ENCODE measurements at regions not wholly inside any gene's neighbourhood (a gene's known extent, or its start where the extent isn't known, plus 50 kb on each side); places are given as distances from the start of the nearest gene placed in this dataset.

DNA sequence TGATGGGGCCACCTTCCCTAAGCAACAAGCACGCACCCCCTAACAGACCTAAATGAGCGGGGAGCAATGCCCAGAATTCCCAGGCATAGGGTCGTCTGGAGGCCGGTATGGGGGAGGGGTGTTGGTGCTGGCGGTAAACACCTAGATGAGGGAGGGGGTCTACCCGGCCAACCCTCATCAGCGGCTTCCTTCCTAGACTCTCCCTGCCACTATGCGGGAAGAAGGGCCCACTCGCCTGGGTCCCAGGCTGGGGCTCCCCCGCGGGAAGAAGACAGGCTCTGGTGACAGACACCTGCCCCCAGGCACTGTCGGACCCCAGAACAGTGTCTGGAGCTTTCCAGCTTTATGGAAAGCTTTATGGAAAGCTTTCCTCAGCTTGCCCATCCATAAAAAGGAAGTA, 519.0 kb upstream of the SEMA6A start:
- 94 to 95% methylated on average over 12 of the region's 12 CpGs for WGBS, 2 donors
- no peak overlapping the region for H3K27ac ChIP-seq (ENCODE audit: low read depth in 2 of 2, low read length in 1 of 2)
- no peaks in the 10 kb centered on the region for H3K27me3 ChIP-seq (ENCODE audit: control insufficient read depth in 1 of 2, insufficient read depth in 2 of 2, low read length in 2 of 2)
- no peaks in the 10 kb centered on the region for H3K36me3 ChIP-seq (ENCODE audit: control insufficient read depth in 2 of 2, insufficient read depth in 2 of 2, low read length in 1 of 2)
- H3K9me3 ChIP-seq (ENCODE audit: control insufficient read depth in 2 of 2, insufficient read depth in 1 of 2, low read depth in 1 of 2, low read length in 1 of 2), result no peaks in the 10 kb centered on the region
- H3K4me1 ChIP-seq (ENCODE audit: control insufficient read depth in 2 of 2, insufficient read depth in 2 of 2, low read length in 1 of 2), result no peaks in the 10 kb centered on the region
- H3K4me3 ChIP-seq (ENCODE audit: low read depth in 1 of 2, low read length in 2 of 2), result no peak overlapping the region

DNA sequence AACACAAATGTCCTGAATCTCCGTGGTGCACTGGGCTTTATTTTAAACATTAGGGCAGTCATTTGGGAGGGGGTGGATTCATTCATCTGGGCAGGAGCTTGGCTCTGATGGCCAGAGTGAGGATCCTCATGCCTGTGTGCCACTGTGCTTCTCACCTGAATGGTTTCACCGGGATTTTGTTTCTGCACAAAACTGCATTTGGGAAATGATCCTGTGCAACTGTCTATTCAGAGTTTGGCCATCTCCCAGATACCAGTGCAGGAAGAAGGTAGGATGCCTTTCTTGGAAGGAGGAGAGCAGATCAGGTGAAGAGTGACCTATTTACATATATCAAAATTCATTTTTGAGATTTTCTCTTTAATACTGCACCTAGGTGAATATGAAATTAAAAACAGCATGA, 514.4 kb upstream of the SEMA6A start:
- Histone ChIP-seq H3K27ac (ENCODE audit: low read depth in 2 of 2, low read length in 1 of 2) (no peak overlapping the region), H3K36me3 (ENCODE audit: control insufficient read depth in 2 of 2, insufficient read depth in 2 of 2, low read length in 1 of 2) (no peaks in the 10 kb centered on the region), H3K4me1 (ENCODE audit: control insufficient read depth in 2 of 2, insufficient read depth in 2 of 2, low read length in 1 of 2) (no peaks in the 10 kb centered on the region), H3K4me3 (ENCODE audit: low read depth in 1 of 2, low read length in 2 of 2) (no peak overlapping the region), H3K9me3 (ENCODE audit: control insufficient read depth in 2 of 2, insufficient read depth in 1 of 2, low read depth in 1 of 2, low read length in 1 of 2) (no peaks in the 10 kb centered on the region), H3K27me3 (ENCODE audit: control insufficient read depth in 1 of 2, insufficient read depth in 2 of 2, low read length in 2 of 2) (no peaks in the 10 kb centered on the region)
- 83 to 86% methylated on average over 2 of the region's 2 CpGs for WGBS, 2 donors

DNA sequence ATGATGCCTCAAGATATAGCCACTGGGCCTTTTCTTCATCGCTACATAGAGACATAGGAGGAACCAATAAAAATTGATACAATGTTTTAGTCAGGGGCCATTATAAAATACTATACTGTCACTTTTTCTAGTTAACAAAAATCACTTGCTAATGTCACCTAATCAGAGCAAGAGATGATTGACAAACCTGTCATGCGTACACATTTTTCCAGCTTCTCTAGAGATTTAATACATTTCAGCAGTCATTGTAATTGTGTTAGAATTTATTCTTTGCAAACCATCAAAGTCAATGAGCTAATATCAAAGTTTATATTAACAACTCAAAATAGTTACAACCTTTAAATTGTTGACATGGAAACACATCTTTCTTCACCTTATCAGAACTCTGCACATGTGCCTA, 513.6 kb upstream of the SEMA6A start:
- Histone ChIP-seq H3K9me3 (ENCODE audit: control insufficient read depth in 2 of 2, insufficient read depth in 1 of 2, low read depth in 1 of 2, low read length in 1 of 2) (no peaks in the 10 kb centered on the region), H3K4me3 (ENCODE audit: low read depth in 1 of 2, low read length in 2 of 2) (no peak overlapping the region), H3K27ac (ENCODE audit: low read depth in 2 of 2, low read length in 1 of 2) (no peak overlapping the region), H3K4me1 (ENCODE audit: control insufficient read depth in 2 of 2, insufficient read depth in 2 of 2, low read length in 1 of 2) (no peaks in the 10 kb centered on the region), H3K27me3 (ENCODE audit: control insufficient read depth in 1 of 2, insufficient read depth in 2 of 2, low read length in 2 of 2) (no peaks in the 10 kb centered on the region), H3K36me3 (ENCODE audit: control insufficient read depth in 2 of 2, insufficient read depth in 2 of 2, low read length in 1 of 2) (no peaks in the 10 kb centered on the region)
- WGBS, 2 donors, result 91 to 95% methylated on average over 2 of the region's 2 CpGs

- H3K27ac ChIP-seq (ENCODE audit: low read depth in 2 of 2, low read length in 1 of 2), result no peak overlapping the region
- no peaks in the 10 kb centered on the region for H3K9me3 ChIP-seq (ENCODE audit: control insufficient read depth in 2 of 2, insufficient read depth in 1 of 2, low read depth in 1 of 2, low read length in 1 of 2)
- H3K36me3 ChIP-seq (ENCODE audit: control insufficient read depth in 2 of 2, insufficient read depth in 2 of 2, low read length in 1 of 2), result no peaks in the 10 kb centered on the region
- no peaks in the 10 kb centered on the region for H3K27me3 ChIP-seq (ENCODE audit: control insufficient read depth in 1 of 2, insufficient read depth in 2 of 2, low read length in 2 of 2)
- no peak overlapping the region for H3K4me3 ChIP-seq (ENCODE audit: low read depth in 1 of 2, low read length in 2 of 2)
- no peaks in the 10 kb centered on the region for H3K4me1 ChIP-seq (ENCODE audit: control insufficient read depth in 2 of 2, insufficient read depth in 2 of 2, low read length in 1 of 2)
Measured at GRCh38 chr5:117084067-117084466, 509.4 kb upstream of the SEMA6A start.

DNA sequence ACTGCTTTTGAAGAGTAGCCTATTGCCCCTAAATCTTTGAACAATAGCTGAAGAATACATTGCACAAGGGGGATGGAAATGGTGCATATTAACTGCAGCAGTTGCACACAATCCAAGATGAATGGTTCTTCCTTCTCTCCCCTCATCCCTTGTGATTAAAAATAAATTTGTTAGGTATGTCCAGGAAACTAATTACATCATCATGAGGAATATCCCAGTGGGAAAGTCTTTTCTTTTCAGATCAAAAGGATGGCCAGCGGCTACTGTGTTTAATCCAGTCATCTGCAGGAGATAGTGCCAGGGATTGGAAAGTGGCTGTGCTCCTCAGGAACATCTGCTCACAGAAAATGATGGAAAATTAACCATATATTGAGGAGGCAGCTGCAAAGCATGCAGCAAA, 508.4 kb upstream of the SEMA6A start:
- H3K4me1 ChIP-seq (ENCODE audit: control insufficient read depth in 2 of 2, insufficient read depth in 2 of 2, low read length in 1 of 2), result no peaks in the 10 kb centered on the region
- H3K36me3 ChIP-seq (ENCODE audit: control insufficient read depth in 2 of 2, insufficient read depth in 2 of 2, low read length in 1 of 2), result no peaks in the 10 kb centered on the region
- 72 to 84% methylated on average over 1 of the region's 1 CpG for WGBS, 2 donors
- no peaks in the 10 kb centered on the region for H3K27me3 ChIP-seq (ENCODE audit: control insufficient read depth in 1 of 2, insufficient read depth in 2 of 2, low read length in 2 of 2)
- H3K9me3 ChIP-seq (ENCODE audit: control insufficient read depth in 2 of 2, insufficient read depth in 1 of 2, low read depth in 1 of 2, low read length in 1 of 2), result no peaks in the 10 kb centered on the region
- H3K4me3 ChIP-seq (ENCODE audit: low read depth in 1 of 2, low read length in 2 of 2), result no peak overlapping the region
- no peak overlapping the region for H3K27ac ChIP-seq (ENCODE audit: low read depth in 2 of 2, low read length in 1 of 2)

DNA sequence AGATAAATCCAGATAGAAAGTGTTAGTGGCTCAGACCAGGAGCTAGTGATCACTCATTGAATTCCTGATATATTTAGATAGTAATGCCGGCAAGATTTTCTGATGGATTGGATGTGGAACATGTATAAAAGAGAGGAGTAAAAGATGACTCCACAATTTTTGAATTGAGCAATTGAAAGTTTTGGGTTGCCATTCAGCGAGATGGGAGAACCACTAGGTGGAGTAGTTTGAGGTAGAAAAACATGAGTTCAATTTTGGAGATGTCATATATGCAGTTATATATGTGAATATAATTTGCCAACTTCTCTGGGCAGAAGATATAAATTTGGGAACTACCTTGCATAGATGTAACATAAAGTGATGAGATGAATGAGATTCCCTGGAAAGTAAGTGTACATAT, 502.5 kb upstream of the SEMA6A start:
- Histone ChIP-seq H3K27me3 (ENCODE audit: control insufficient read depth in 1 of 2, insufficient read depth in 2 of 2, low read length in 2 of 2) (no peaks in the 10 kb centered on the region), H3K4me3 (ENCODE audit: low read depth in 1 of 2, low read length in 2 of 2) (no peak overlapping the region), H3K27ac (ENCODE audit: low read depth in 2 of 2, low read length in 1 of 2) (no peak overlapping the region), H3K36me3 (ENCODE audit: control insufficient read depth in 2 of 2, insufficient read depth in 2 of 2, low read length in 1 of 2) (no peaks in the 10 kb centered on the region), H3K4me1 (ENCODE audit: control insufficient read depth in 2 of 2, insufficient read depth in 2 of 2, low read length in 1 of 2) (no peaks in the 10 kb centered on the region), H3K9me3 (ENCODE audit: control insufficient read depth in 2 of 2, insufficient read depth in 1 of 2, low read depth in 1 of 2, low read length in 1 of 2) (peaks cover 0 to 3% of the 10 kb centered on the region in 2 donors)
- 84 to 87% methylated on average over 2 of the region's 2 CpGs for WGBS, 2 donors

GRCh38 chr5:117072439-117072838, 497.8 kb upstream of the SEMA6A start:
- no peaks in the 10 kb centered on the region for H3K4me1 ChIP-seq (ENCODE audit: control insufficient read depth in 2 of 2, insufficient read depth in 2 of 2, low read length in 1 of 2)
- no peak overlapping the region for H3K4me3 ChIP-seq (ENCODE audit: low read depth in 1 of 2, low read length in 2 of 2)
- H3K27ac ChIP-seq (ENCODE audit: low read depth in 2 of 2, low read length in 1 of 2), result no peak overlapping the region
- peaks cover 0 to 4% of the 10 kb centered on the region in 2 donors for H3K9me3 ChIP-seq (ENCODE audit: control insufficient read depth in 2 of 2, insufficient read depth in 1 of 2, low read depth in 1 of 2, low read length in 1 of 2)
- no peaks in the 10 kb centered on the region for H3K36me3 ChIP-seq (ENCODE audit: control insufficient read depth in 2 of 2, insufficient read depth in 2 of 2, low read length in 1 of 2)
- 68 to 71% methylated on average over 2 of the region's 2 CpGs for WGBS, 2 donors
- no peaks in the 10 kb centered on the region for H3K27me3 ChIP-seq (ENCODE audit: control insufficient read depth in 1 of 2, insufficient read depth in 2 of 2, low read length in 2 of 2)

- no peaks in the 10 kb centered on the region for H3K36me3 ChIP-seq (ENCODE audit: control insufficient read depth in 2 of 2, insufficient read depth in 2 of 2, low read length in 1 of 2)
- no peaks in the 10 kb centered on the region for H3K27me3 ChIP-seq (ENCODE audit: control insufficient read depth in 1 of 2, insufficient read depth in 2 of 2, low read length in 2 of 2)
- H3K9me3 ChIP-seq (ENCODE audit: control insufficient read depth in 2 of 2, insufficient read depth in 1 of 2, low read depth in 1 of 2, low read length in 1 of 2), result no peaks in the 10 kb centered on the region
- no peaks in the 10 kb centered on the region for H3K4me1 ChIP-seq (ENCODE audit: control insufficient read depth in 2 of 2, insufficient read depth in 2 of 2, low read length in 1 of 2)
- H3K4me3 ChIP-seq (ENCODE audit: low read depth in 1 of 2, low read length in 2 of 2), result no peak overlapping the region
- no peak overlapping the region for H3K27ac ChIP-seq (ENCODE audit: low read depth in 2 of 2, low read length in 1 of 2)
- WGBS, 2 donors, result 68 to 79% methylated on average over 1 of the region's 1 CpG
Measured at GRCh38 chr5:117065800-117066199, 491.2 kb upstream of the SEMA6A start.

DNA sequence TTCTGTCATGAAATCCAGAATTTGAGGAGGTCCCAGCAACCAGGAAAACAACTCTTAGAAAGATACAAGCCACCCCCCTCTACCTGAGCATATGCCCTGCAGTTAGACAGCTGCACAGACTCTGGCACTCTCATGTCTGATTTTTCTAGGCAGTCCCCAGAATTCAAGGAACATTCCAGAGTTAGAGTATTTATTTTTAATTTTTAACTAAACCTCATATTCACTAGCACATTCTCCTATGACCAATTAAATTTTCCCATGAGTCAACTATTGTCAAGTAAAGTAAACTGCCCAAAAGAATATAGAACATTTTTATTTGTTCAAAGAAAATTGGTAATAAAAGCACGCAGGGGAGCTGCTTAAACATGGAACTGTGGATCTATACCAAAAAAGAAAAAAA, 490.5 kb upstream of the SEMA6A start:
- Histone ChIP-seq H3K27ac (ENCODE audit: low read depth in 2 of 2, low read length in 1 of 2) (no peak overlapping the region), H3K9me3 (ENCODE audit: control insufficient read depth in 2 of 2, insufficient read depth in 1 of 2, low read depth in 1 of 2, low read length in 1 of 2) (no peaks in the 10 kb centered on the region), H3K27me3 (ENCODE audit: control insufficient read depth in 1 of 2, insufficient read depth in 2 of 2, low read length in 2 of 2) (no peaks in the 10 kb centered on the region), H3K4me1 (ENCODE audit: control insufficient read depth in 2 of 2, insufficient read depth in 2 of 2, low read length in 1 of 2) (no peaks in the 10 kb centered on the region), H3K36me3 (ENCODE audit: control insufficient read depth in 2 of 2, insufficient read depth in 2 of 2, low read length in 1 of 2) (no peaks in the 10 kb centered on the region), H3K4me3 (ENCODE audit: low read depth in 1 of 2, low read length in 2 of 2) (no peak overlapping the region)
- 65 to 67% methylated on average over 1 of the region's 1 CpG for WGBS, 2 donors

DNA sequence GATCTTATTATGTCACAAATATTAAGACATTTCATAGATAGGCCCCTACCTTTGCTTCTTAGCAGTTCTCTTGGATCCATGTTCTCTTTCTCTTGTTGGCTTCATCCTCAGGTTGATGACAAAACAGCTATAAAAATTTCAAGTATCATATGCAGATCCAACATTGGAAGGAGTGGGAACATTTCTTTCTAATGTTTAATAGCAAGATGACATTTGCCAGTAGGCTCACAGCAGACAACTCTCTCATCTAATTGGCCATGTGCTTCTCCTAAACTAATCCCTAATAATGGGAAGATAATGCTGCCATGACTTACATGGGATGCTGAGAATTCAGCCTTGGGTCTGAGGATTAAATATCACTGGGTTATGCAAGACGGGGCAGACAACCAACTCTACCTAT, 485.5 kb upstream of the SEMA6A start:
- H3K4me3 ChIP-seq (ENCODE audit: low read depth in 1 of 2, low read length in 2 of 2), result no peak overlapping the region
- no peaks in the 10 kb centered on the region for H3K4me1 ChIP-seq (ENCODE audit: control insufficient read depth in 2 of 2, insufficient read depth in 2 of 2, low read length in 1 of 2)
- no peaks in the 10 kb centered on the region for H3K9me3 ChIP-seq (ENCODE audit: control insufficient read depth in 2 of 2, insufficient read depth in 1 of 2, low read depth in 1 of 2, low read length in 1 of 2)
- 83 to 85% methylated on average over 1 of the region's 1 CpG for WGBS, 2 donors
- H3K27ac ChIP-seq (ENCODE audit: low read depth in 2 of 2, low read length in 1 of 2), result no peak overlapping the region
- no peaks in the 10 kb centered on the region for H3K27me3 ChIP-seq (ENCODE audit: control insufficient read depth in 1 of 2, insufficient read depth in 2 of 2, low read length in 2 of 2)
- no peaks in the 10 kb centered on the region for H3K36me3 ChIP-seq (ENCODE audit: control insufficient read depth in 2 of 2, insufficient read depth in 2 of 2, low read length in 1 of 2)
